ENCODE measurements at regions not wholly inside any gene's neighbourhood (a gene's known extent, or its start where the extent isn't known, plus 50 kb on each side); places are given as distances from the start of the nearest gene placed in this dataset.

DNA sequence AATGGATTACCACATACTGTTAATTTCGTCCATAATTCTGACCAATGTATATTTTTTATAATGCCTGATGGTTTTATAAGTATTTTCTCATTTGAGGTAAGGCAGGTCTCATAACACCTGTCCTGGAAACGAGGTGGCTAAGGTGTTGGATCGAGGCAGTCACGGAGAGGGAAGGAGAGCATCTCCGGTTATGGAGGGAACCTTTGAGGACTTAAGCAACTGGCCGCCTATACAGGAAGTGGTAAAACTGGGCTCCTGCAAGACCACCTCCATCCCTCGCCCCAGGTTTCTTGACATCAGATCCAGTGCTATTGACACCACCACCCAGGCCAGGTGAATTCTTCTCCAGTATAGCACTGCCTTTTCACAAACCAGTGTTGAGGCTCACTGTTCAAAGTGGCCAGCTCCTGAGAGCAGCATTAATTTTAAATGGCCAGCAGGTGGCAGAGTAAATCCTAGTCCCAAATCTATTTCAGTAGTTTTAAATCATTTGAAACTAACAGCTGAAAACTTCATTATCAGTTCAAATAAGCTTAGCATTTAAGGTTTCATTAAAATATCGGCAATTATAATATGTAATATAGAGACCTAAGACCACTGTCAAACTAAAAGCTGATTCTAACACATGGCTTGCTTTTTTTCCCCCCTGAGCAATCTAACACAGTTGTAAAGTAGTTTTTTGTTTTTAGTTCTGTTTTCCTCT, 100.8 kb downstream of the PPM1A start:
- no peaks in the 10 kb centered on the region for H3K4me1 ChIP-seq (ENCODE audit: insufficient read depth)
- WGBS = 52% methylated on average over 8 of the region's 8 CpGs
- H3K36me3 ChIP-seq (ENCODE audit: insufficient read depth) = no peaks in the 10 kb centered on the region
- H3K4me3 ChIP-seq (ENCODE audit: low read depth, low read length) = no peak overlapping the region
- peak; percentile 40 for DNase-seq (ENCODE audit: extremely low spot score)
- H3K27ac ChIP-seq (ENCODE audit: low read depth) = no peak overlapping the region

- DNase-seq (ENCODE audit: extremely low spot score) = no peak
- Histone ChIP-seq H3K36me3 (ENCODE audit: insufficient read depth) (no peaks in the 10 kb centered on the region), H3K4me1 (ENCODE audit: insufficient read depth) (no peaks in the 10 kb centered on the region), H3K4me3 (ENCODE audit: low read depth, low read length) (no peak overlapping the region), H3K27ac (ENCODE audit: low read depth) (no peak overlapping the region)
- WGBS = 12% methylated on average over 5 of the region's 5 CpGs
Observed at GRCh38 chr14:60350366-60350720, 101.3 kb downstream of the PPM1A start.

GRCh38 chr14:60353420-60353819, 104.4 kb downstream of the PPM1A start:
- Histone ChIP-seq H3K36me3 (ENCODE audit: insufficient read depth) (no peaks in the 10 kb centered on the region), H3K27ac (ENCODE audit: low read depth) (no peak overlapping the region), H3K4me1 (ENCODE audit: insufficient read depth) (no peaks in the 10 kb centered on the region), H3K4me3 (ENCODE audit: low read depth, low read length) (no peak overlapping the region)
- DNase-seq (ENCODE audit: extremely low spot score) = no peak
- WGBS = 74% methylated on average over 4 of the region's 4 CpGs

GRCh38 chr14:60355768-60356167, 106.7 kb downstream of the PPM1A start:
- Histone ChIP-seq H3K4me1 (ENCODE audit: insufficient read depth) (no peaks in the 10 kb centered on the region), H3K36me3 (ENCODE audit: insufficient read depth) (no peaks in the 10 kb centered on the region), H3K27ac (ENCODE audit: low read depth) (no peak overlapping the region), H3K4me3 (ENCODE audit: low read depth, low read length) (no peak overlapping the region)
- DNase-seq (ENCODE audit: extremely low spot score) = no peak

DNA sequence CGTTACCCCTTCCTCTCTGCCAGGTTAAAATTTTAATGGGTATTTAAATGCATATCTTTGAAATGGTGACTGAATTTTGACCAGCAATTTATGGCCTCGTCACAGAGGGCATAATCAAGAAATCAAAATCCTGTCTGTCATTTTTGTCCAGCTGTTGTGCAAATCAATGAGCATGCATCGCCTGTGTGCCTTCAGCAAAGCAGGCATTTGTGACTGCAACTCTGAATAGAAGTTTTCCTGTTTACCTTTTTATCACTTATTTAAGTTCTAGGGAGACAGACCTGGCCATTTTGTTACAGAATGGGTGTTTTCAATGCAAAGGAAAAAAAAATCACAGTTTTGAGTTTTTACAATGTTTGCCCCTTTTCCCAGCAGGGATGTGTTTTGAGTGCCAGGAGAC, 107.4 kb downstream of the PPM1A start:
- no peak overlapping the region for H3K27ac ChIP-seq (ENCODE audit: low read depth)
- WGBS = 70% methylated on average over 3 of the region's 3 CpGs
- DNase-seq (ENCODE audit: extremely low spot score) = no peak
- no peaks in the 10 kb centered on the region for H3K4me1 ChIP-seq (ENCODE audit: insufficient read depth)
- no peaks in the 10 kb centered on the region for H3K36me3 ChIP-seq (ENCODE audit: insufficient read depth)
- no peak overlapping the region for H3K4me3 ChIP-seq (ENCODE audit: low read depth, low read length)

- H3K27ac ChIP-seq (ENCODE audit: low read depth) = no peak overlapping the region
- no peak overlapping the region for H3K4me3 ChIP-seq (ENCODE audit: low read depth, low read length)
- no peaks in the 10 kb centered on the region for H3K36me3 ChIP-seq (ENCODE audit: insufficient read depth)
- WGBS = 49% methylated on average over 10 of the region's 10 CpGs
- DNase-seq (ENCODE audit: extremely low spot score) = peak; percentile 13
- H3K4me1 ChIP-seq (ENCODE audit: insufficient read depth) = no peaks in the 10 kb centered on the region
Observed at GRCh38 chr14:60356906-60357550, 108.0 kb downstream of the PPM1A start.

DNA sequence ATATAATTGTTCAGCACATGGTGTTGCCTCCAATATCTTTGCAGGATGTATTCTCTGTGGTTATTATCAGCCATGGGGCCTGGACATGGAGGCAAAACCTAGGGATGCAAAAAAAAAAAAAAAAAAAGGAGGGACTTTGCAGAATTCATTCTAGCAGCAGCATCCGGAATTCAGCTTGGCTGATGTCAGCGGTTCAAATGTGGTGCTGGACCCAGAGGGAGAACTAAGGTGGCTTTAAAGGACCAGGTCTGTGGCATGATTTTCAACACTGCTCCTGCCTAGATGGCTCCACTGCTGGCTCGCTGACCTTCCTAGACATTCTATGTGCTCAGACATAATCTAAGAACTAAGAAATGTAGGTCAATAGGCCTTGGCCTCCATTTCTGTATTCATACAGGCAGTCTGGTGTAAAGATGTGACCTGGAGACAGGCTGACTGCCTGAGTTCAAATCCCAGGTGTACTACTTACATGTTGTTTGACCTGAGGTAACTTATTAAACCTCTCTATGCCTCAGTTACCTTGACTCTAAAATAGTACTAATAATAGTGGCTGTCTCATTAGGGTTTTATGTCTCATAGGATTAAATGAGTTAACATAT, 108.6 kb downstream of the PPM1A start:
- H3K4me3 ChIP-seq (ENCODE audit: low read depth, low read length) = no peak overlapping the region
- DNase-seq (ENCODE audit: extremely low spot score) = no peak
- H3K36me3 ChIP-seq (ENCODE audit: insufficient read depth) = no peaks in the 10 kb centered on the region
- no peak overlapping the region for H3K27ac ChIP-seq (ENCODE audit: low read depth)
- 88% methylated on average over 3 of the region's 3 CpGs for WGBS
- no peaks in the 10 kb centered on the region for H3K4me1 ChIP-seq (ENCODE audit: insufficient read depth)

GRCh38 chr14:60363275-60363674, 114.3 kb downstream of the PPM1A start:
- WGBS = 87% methylated on average over 2 of the region's 2 CpGs
- H3K27ac ChIP-seq (ENCODE audit: low read depth) = no peak overlapping the region
- no peaks in the 10 kb centered on the region for H3K36me3 ChIP-seq (ENCODE audit: insufficient read depth)
- no peak overlapping the region for H3K4me3 ChIP-seq (ENCODE audit: low read depth, low read length)
- no peak for DNase-seq (ENCODE audit: extremely low spot score)
- H3K4me1 ChIP-seq (ENCODE audit: insufficient read depth) = no peaks in the 10 kb centered on the region

- Histone ChIP-seq H3K36me3 (ENCODE audit: insufficient read depth) (no peaks in the 10 kb centered on the region), H3K4me1 (ENCODE audit: insufficient read depth) (no peaks in the 10 kb centered on the region), H3K27ac (ENCODE audit: low read depth) (no peak overlapping the region), H3K4me3 (ENCODE audit: low read depth, low read length) (no peak overlapping the region)
- WGBS = 83% methylated on average over 3 of the region's 3 CpGs
- no peak for DNase-seq (ENCODE audit: extremely low spot score)
Observed at GRCh38 chr14:60363687-60364086, 114.7 kb downstream of the PPM1A start.

DNA sequence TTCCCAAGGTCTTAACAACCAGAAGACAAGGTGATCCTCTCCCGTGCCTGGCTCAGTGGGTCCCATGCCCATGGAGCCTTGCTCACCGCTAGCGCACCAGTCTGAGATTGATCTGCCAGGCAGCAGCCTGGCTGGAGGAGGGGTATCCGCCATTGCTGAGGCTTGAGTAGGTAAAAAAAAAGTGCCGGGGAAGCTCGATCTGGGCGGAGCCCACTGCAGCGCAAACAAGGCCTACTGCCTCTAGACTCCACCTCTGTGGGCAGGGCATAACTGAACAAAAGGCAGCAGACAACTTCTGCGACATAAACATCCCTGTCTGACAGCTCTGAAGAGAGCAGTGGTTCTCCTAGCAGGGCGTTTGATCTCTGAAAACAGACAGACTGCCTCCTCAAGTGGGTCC, 104.0 kb downstream of the C14orf39 start:
- H3K4me1 ChIP-seq (ENCODE audit: insufficient read depth) = no peaks in the 10 kb centered on the region
- H3K27ac ChIP-seq (ENCODE audit: low read depth) = no peak overlapping the region
- WGBS = 87% methylated on average over 10 of the region's 10 CpGs
- H3K4me3 ChIP-seq (ENCODE audit: low read depth, low read length) = no peak overlapping the region
- no peak for DNase-seq (ENCODE audit: extremely low spot score)
- H3K36me3 ChIP-seq (ENCODE audit: insufficient read depth) = no peaks in the 10 kb centered on the region

Measured in urinary bladder (tissue), 3 donors.